Loucy (cell line): ENCODE measurements at regions not wholly inside any gene's neighbourhood (a gene's known extent, or its start where the extent isn't known, plus 50 kb on each side); places are given as distances from the start of the nearest gene placed in this dataset.

ENCODE experiments used
- H2AFZ ChIP-seq: fragments of 200-600 bp; sonication (generic); 2 replicates; pipeline ENCODE4 v1.6.0; 2016; ENCODE audit warnings: antibody characterized with exemption, mild to moderate bottlenecking, low read length, moderate library complexity
- H3F3A ChIP-seq: fragments of 200-600 bp; 2 replicates; pipeline ENCODE4 v1.6.0; 2016; ENCODE audit warnings: antibody characterized with exemption, low read depth, mild to moderate bottlenecking
- H3K27me3 ChIP-seq: fragments of 200-600 bp; sonication (generic); 2 replicates; pipeline ENCODE4 v1.6.1; 2014; ENCODE audit warnings: low read length, mild to moderate bottlenecking; ENCODE audit not compliant: insufficient read depth, poor library complexity, severe bottlenecking
- H3K36me3 ChIP-seq: fragments of 200-600 bp; sonication (generic); 2 replicates; pipeline ENCODE4 v1.6.1; 2016; ENCODE audit warnings: low read length; ENCODE audit not compliant: insufficient read depth
- H3K4me1 ChIP-seq: fragments of 200-600 bp; sonication (generic); 2 replicates; pipeline ENCODE4 v1.5.1; 2014; ENCODE audit warnings: low read length, mild to moderate bottlenecking; ENCODE audit not compliant: insufficient read depth, poor library complexity, severe bottlenecking
- H3K4me2 ChIP-seq: fragments of 200-600 bp; sonication (generic); 2 replicates; pipeline ENCODE4 v1.6.0; 2014; ENCODE audit warnings: antibody characterized with exemption, low read length, low read depth, mild to moderate bottlenecking; ENCODE audit not compliant: poor library complexity, severe bottlenecking
- H3K4me3 ChIP-seq: fragments of 200-600 bp; sonication (generic); 2 replicates; pipeline ENCODE4 v1.5.1; 2014; ENCODE audit warnings: low read length, mild to moderate bottlenecking, mixed read lengths; ENCODE audit not compliant: poor library complexity, severe bottlenecking
- H3K79me2 ChIP-seq: fragments of 200-600 bp; sonication (generic); 2 replicates; pipeline ENCODE4 v1.6.1; 2014; ENCODE audit warnings: low read length; ENCODE audit not compliant: insufficient read depth
- H3K9ac ChIP-seq: fragments of 200-600 bp; sonication (generic); 2 replicates; pipeline ENCODE4 v1.6.0; 2014; ENCODE audit warnings: mild to moderate bottlenecking, low read depth, low read length, moderate library complexity; ENCODE audit not compliant: poor library complexity, severe bottlenecking
- H3K9me2 ChIP-seq: fragments of 200-600 bp; sonication (generic); replicated peaks from 2 replicates; pipeline ENCODE4 v1.6.1; 2016; ENCODE audit warnings: low read depth, low read length, mixed read lengths
- H3K9me3 ChIP-seq: fragments of 200-600 bp; sonication (generic); 2 replicates; pipeline ENCODE4 v1.6.1; 2014; ENCODE audit warnings: mild to moderate bottlenecking, antibody characterized with exemption, low read length, low read depth; ENCODE audit not compliant: insufficient read depth
- H4K20me1 ChIP-seq: fragments of 200-600 bp; sonication (generic); 2 replicates; pipeline ENCODE4 v1.6.0; 2014; ENCODE audit warnings: antibody characterized with exemption, low read length, mild to moderate bottlenecking; ENCODE audit not compliant: insufficient read depth, poor library complexity, severe bottlenecking
- CTCF ChIP-seq: fragments of 200-600 bp; sonication (generic); conservative IDR thresholded peaks from 2 replicates; pipeline ENCODE4 v1.5.1; 2014; ENCODE audit warnings: mild to moderate bottlenecking, antibody characterized with exemption, low read length
- EZH2phosphoT487 ChIP-seq: fragments of 200-600 bp; IDR thresholded peaks from 2 replicates; pipeline ENCODE4 v1.6.1; 2018; ENCODE audit warnings: antibody characterized with exemption, mild to moderate bottlenecking, moderate library complexity, borderline replicate concordance

GRCh38 chr4:133996431-133997121 is 205.0 kb downstream of the PABPC4L start:
- Histone ChIP-seq H3K27me3 (no peaks in the 10 kb centered on the region), H3F3A (no peaks in the 10 kb centered on the region), H4K20me1 (no peaks in the 10 kb centered on the region), H3K79me2 (no peaks in the 10 kb centered on the region), H3K36me3 (no peaks in the 10 kb centered on the region), H2AFZ (no peak overlapping the region), H3K9ac (no peak overlapping the region), H3K4me1 (no peaks in the 10 kb centered on the region), H3K9me2 (no peaks in the 10 kb centered on the region), H3K4me2 (no peak overlapping the region), H3K4me3 (no peak overlapping the region), H3K9me3 (no peaks in the 10 kb centered on the region)
- TF ChIP-seq CTCF, result no peak
- TF ChIP-seq EZH2phosphoT487, result no peak

- H3K79me2 ChIP-seq, result no peaks in the 10 kb centered on the region
- H3K36me3 ChIP-seq, result no peaks in the 10 kb centered on the region
- H3K4me3 ChIP-seq, result no peak overlapping the region
- H3F3A ChIP-seq, result no peaks in the 10 kb centered on the region
- H3K27me3 ChIP-seq, result no peaks in the 10 kb centered on the region
- no peak overlapping the region for H2AFZ ChIP-seq
- no peak overlapping the region for H3K9ac ChIP-seq
- no peak overlapping the region for H3K4me2 ChIP-seq
- H3K9me3 ChIP-seq, result peaks cover 5% of the 10 kb centered on the region; the same call in 1 of the 2 replicates
- TF ChIP-seq EZH2phosphoT487, result no peak
- TF ChIP-seq CTCF, result no peak
- H4K20me1 ChIP-seq, result no peaks in the 10 kb centered on the region
- H3K9me2 ChIP-seq, result no peaks in the 10 kb centered on the region
- no peaks in the 10 kb centered on the region for H3K4me1 ChIP-seq
Measured at GRCh38 chr4:133995243-133995960, 206.2 kb downstream of the PABPC4L start.

- H3K79me2 ChIP-seq, result no peaks in the 10 kb centered on the region
- H3K9ac ChIP-seq, result no peak overlapping the region
- H3F3A ChIP-seq, result no peaks in the 10 kb centered on the region
- no peaks in the 10 kb centered on the region for H4K20me1 ChIP-seq
- no peaks in the 10 kb centered on the region for H3K4me1 ChIP-seq
- H3K27me3 ChIP-seq, result no peaks in the 10 kb centered on the region
- no peaks in the 10 kb centered on the region for H3K9me2 ChIP-seq
- no peaks in the 10 kb centered on the region for H3K9me3 ChIP-seq
- H2AFZ ChIP-seq, result no peak overlapping the region
- no peak for TF ChIP-seq EZH2phosphoT487
- no peak overlapping the region for H3K4me3 ChIP-seq
- no peak overlapping the region for H3K4me2 ChIP-seq
- H3K36me3 ChIP-seq, result no peaks in the 10 kb centered on the region
Measured at GRCh38 chr4:133982533-133983224, 218.9 kb downstream of the PABPC4L start.
